Smooth muscle cell (in vitro differentiated cells): ENCODE measurements at regions not wholly inside any gene's neighbourhood (a gene's known extent, or its start where the extent isn't known, plus 50 kb on each side); places are given as distances from the start of the nearest gene placed in this dataset.

Source experiments
- DNase-seq: peaks from one replicate; lab custom pipeline; 2025; ENCODE audit not compliant: unreplicated experiment; lab: John Stamatoyannopoulos, UW
- H2AFZ ChIP-seq: fragments of 200-600 bp; sonication (generic); 2 replicates; pipeline ENCODE4 v1.6.0; 2016; ENCODE audit warnings: antibody characterized with exemption, low read depth, mild to moderate bottlenecking
- H3F3A ChIP-seq: fragments of 200-600 bp; sonication (generic); 2 replicates; pipeline ENCODE4 v1.6.0; 2017; ENCODE audit warnings: antibody characterized with exemption, low read depth
- H3K27ac ChIP-seq: fragments of 200-600 bp; sonication (generic); 2 replicates; pipeline ENCODE4 v1.5.1; 2016; ENCODE audit warnings: low read depth, mild to moderate bottlenecking
- H3K27me3 ChIP-seq: fragments of 200-600 bp; sonication (generic); 2 replicates; pipeline ENCODE4 v1.6.1; 2016; ENCODE audit warnings: low read depth, mild to moderate bottlenecking
- H3K36me3 ChIP-seq: fragments of 200-600 bp; sonication (generic); 2 replicates; pipeline ENCODE4 v1.5.1; 2016; ENCODE audit warnings: low read depth
- H3K4me1 ChIP-seq: fragments of 200-600 bp; sonication (generic); 2 replicates; pipeline ENCODE4 v1.5.1; 2016; ENCODE audit warnings: low read depth
- H3K4me2 ChIP-seq: fragments of 200-600 bp; sonication (generic); 2 replicates; pipeline ENCODE4 v1.6.0; 2016; ENCODE audit warnings: mild to moderate bottlenecking
- H3K4me3 ChIP-seq: fragments of 200-600 bp; sonication (generic); 2 replicates; pipeline ENCODE4 v1.5.1; 2016; ENCODE audit warnings: mild to moderate bottlenecking
- H3K79me2 ChIP-seq: fragments of 200-600 bp; sonication (generic); 2 replicates; pipeline ENCODE4 v1.6.0; 2016; ENCODE audit warnings: low read depth, mild to moderate bottlenecking
- H3K9ac ChIP-seq: fragments of 200-600 bp; sonication (generic); 2 replicates; pipeline ENCODE4 v1.6.0; 2016; ENCODE audit warnings: low read depth
- H3K9me3 ChIP-seq: fragments of 200-600 bp; sonication (generic); replicated peaks from 2 replicates; pipeline ENCODE4 v1.5.1; 2016; ENCODE audit warnings: low read depth
- H4K20me1 ChIP-seq: fragments of 200-600 bp; sonication (generic); 2 replicates; pipeline ENCODE4 v1.6.0; 2016; ENCODE audit warnings: low read depth
- WGBS: methylation state at CpG from one replicate; pipeline ENCODE4 v1.1.7; 2016; ENCODE audit warnings: low lambda C conversion rate; 5-methylcytosine and 5-hydroxymethylcytosine counted together
- TF ChIP-seq, protein P1 (sequence below): fragments of 200-600 bp; sonication (generic); IDR thresholded peaks from 2 replicates; pipeline ENCODE4 v1.5.1; 2017; ENCODE audit warnings: borderline replicate concordance, mild to moderate bottlenecking, antibody characterized with exemption; ENCODE audit not compliant: insufficient read depth, poor library complexity, severe bottlenecking

DNA sequence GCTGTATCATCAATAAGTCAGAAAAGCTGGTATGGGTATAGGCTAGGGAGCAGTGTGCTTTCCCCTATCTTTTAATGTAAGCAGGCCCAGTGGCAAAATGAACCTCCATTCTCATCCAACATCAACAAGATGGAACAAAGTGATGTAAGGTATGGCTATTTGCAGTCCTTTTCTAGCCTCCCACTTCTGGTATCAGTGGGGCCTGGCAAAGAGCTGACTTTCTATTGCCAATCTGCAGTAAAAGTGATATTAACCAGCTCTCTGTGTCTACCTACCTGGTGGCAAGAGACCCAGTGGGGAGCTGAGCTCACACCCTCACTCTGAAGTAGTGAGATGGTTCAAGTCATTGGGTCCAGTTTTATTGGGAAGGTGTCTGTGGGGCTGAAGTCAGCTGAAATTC lies 1492.6 kb downstream of the CDH11 start:
- Histone ChIP-seq H3K79me2 (no peaks in the 10 kb centered on the region), H3K36me3 (no peaks in the 10 kb centered on the region), H3F3A (no peaks in the 10 kb centered on the region), H3K4me3 (no peak overlapping the region), H3K4me2 (no peak overlapping the region), H4K20me1 (no peaks in the 10 kb centered on the region), H2AFZ (no peak overlapping the region), H3K4me1 (no peaks in the 10 kb centered on the region), H3K27ac (no peak overlapping the region), H3K9ac (no peak overlapping the region), H3K9me3 (no peaks in the 10 kb centered on the region), H3K27me3 (no peaks in the 10 kb centered on the region)
- TF ChIP-seq, protein P1, sequence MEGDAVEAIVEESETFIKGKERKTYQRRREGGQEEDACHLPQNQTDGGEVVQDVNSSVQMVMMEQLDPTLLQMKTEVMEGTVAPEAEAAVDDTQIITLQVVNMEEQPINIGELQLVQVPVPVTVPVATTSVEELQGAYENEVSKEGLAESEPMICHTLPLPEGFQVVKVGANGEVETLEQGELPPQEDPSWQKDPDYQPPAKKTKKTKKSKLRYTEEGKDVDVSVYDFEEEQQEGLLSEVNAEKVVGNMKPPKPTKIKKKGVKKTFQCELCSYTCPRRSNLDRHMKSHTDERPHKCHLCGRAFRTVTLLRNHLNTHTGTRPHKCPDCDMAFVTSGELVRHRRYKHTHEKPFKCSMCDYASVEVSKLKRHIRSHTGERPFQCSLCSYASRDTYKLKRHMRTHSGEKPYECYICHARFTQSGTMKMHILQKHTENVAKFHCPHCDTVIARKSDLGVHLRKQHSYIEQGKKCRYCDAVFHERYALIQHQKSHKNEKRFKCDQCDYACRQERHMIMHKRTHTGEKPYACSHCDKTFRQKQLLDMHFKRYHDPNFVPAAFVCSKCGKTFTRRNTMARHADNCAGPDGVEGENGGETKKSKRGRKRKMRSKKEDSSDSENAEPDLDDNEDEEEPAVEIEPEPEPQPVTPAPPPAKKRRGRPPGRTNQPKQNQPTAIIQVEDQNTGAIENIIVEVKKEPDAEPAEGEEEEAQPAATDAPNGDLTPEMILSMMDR = no peak
- no peak for DNase-seq

DNA sequence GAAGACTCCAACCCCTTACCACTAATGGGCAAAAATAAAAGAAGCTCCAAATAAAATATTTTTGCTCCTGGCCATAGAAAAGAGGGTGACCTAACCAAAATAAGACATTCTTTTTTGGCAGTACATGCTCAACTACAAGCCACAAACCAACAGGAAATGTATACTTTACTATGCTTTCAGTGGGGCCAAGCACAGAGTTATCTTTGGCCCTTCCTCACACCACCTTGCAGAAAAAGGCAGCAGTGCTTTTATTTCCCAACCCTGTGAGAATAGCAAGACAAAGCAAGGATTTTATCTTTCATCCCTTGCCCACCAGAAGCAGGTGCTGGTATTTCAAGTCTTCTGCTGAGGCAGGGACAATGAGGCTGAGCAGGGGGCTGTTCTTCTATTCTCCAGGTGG lies 1493.1 kb downstream of the CDH11 start:
- Histone ChIP-seq H3K79me2 (no peaks in the 10 kb centered on the region), H3K27me3 (no peaks in the 10 kb centered on the region), H3F3A (no peaks in the 10 kb centered on the region), H3K4me1 (no peaks in the 10 kb centered on the region), H3K27ac (no peak overlapping the region), H3K4me3 (no peak overlapping the region), H3K9ac (no peak overlapping the region), H4K20me1 (no peaks in the 10 kb centered on the region), H3K9me3 (no peaks in the 10 kb centered on the region), H3K4me2 (no peak overlapping the region), H3K36me3 (no peaks in the 10 kb centered on the region), H2AFZ (no peak overlapping the region)
- no peak for DNase-seq
- TF ChIP-seq, protein P1 = no peak

DNA sequence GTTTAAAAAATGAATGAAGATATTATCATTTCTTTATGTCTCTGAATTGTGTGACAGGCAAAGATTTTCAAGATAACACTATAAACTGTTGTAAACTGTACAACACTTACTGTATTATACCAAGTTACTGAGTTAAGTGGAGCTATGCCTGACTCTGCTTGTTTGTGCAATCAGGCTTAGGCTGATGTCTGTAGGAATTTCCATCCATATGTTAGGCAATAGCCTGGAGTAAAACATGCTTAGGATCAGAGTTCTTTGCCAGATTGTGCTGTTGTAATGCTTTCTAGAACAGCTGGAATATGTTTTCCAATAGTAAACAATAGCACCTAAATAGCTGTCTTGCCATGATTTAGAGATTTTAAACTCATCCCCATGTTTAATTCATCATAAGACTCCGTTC lies 1496.7 kb downstream of the CDH11 start:
- 70% methylated on average over 1 of the region's 1 CpG for WGBS
- H2AFZ ChIP-seq = no peak overlapping the region
- H3K4me3 ChIP-seq = no peak overlapping the region

DNA sequence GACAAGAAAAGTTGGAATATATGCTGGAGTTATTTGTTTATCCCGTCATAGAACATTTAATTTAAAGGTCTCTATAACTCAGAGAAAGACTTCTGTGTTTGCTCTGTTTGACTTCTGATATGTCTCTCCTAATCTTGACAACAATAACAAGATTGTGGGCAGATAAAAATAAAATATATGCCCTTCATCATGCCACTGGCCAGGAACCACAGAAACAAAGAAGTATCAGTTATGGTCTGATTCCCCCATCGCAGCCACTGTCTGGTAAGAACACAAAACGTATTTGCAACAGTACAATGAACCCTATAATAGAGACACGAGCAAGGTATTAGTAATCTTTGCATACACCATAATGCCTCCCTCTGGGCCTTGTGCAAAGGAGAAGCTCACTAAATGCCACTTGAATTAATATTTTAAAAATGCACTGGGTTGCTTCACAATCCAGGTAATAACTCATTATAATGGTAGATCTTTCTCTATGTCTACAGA lies 1498.3 kb downstream of the CDH11 start:
- H3K79me2 ChIP-seq = no peaks in the 10 kb centered on the region
- TF ChIP-seq, protein P1 = no peak
- no peaks in the 10 kb centered on the region for H3K9me3 ChIP-seq
- no peaks in the 10 kb centered on the region for H3K36me3 ChIP-seq
- no peaks in the 10 kb centered on the region for H4K20me1 ChIP-seq
- no peak overlapping the region for H3K4me2 ChIP-seq
- 91% methylated on average over 4 of the region's 4 CpGs for WGBS
- H3F3A ChIP-seq = no peaks in the 10 kb centered on the region
- H3K27me3 ChIP-seq = no peaks in the 10 kb centered on the region
- H3K9ac ChIP-seq = no peak overlapping the region
- no peak overlapping the region for H3K27ac ChIP-seq
- no peaks in the 10 kb centered on the region for H3K4me1 ChIP-seq
- DNase-seq = no peak
- H3K4me3 ChIP-seq = no peak overlapping the region
- H2AFZ ChIP-seq = no peak overlapping the region

More for the DNA sequence above, 1496.7 kb downstream of the CDH11 start:
- no peaks in the 10 kb centered on the region for H3K4me1 ChIP-seq
- H3K36me3 ChIP-seq = no peaks in the 10 kb centered on the region
- no peaks in the 10 kb centered on the region for H3K9me3 ChIP-seq
- no peaks in the 10 kb centered on the region for H4K20me1 ChIP-seq
- TF ChIP-seq, protein P1 = no peak
- H3K27me3 ChIP-seq = no peaks in the 10 kb centered on the region
- no peaks in the 10 kb centered on the region for H3K79me2 ChIP-seq
- H3K9ac ChIP-seq = no peak overlapping the region
- H3F3A ChIP-seq = no peaks in the 10 kb centered on the region
- no peak overlapping the region for H3K4me2 ChIP-seq
- no peak overlapping the region for H3K27ac ChIP-seq
- DNase-seq = no peak
